ENCODE measurements at regions not wholly inside any gene's neighbourhood (a gene's known extent, or its start where the extent isn't known, plus 50 kb on each side); places are given as distances from the start of the nearest gene placed in this dataset.
A peak's percentile ranks its signal among the peaks of the same experiment; 100 is the strongest.

DNA sequence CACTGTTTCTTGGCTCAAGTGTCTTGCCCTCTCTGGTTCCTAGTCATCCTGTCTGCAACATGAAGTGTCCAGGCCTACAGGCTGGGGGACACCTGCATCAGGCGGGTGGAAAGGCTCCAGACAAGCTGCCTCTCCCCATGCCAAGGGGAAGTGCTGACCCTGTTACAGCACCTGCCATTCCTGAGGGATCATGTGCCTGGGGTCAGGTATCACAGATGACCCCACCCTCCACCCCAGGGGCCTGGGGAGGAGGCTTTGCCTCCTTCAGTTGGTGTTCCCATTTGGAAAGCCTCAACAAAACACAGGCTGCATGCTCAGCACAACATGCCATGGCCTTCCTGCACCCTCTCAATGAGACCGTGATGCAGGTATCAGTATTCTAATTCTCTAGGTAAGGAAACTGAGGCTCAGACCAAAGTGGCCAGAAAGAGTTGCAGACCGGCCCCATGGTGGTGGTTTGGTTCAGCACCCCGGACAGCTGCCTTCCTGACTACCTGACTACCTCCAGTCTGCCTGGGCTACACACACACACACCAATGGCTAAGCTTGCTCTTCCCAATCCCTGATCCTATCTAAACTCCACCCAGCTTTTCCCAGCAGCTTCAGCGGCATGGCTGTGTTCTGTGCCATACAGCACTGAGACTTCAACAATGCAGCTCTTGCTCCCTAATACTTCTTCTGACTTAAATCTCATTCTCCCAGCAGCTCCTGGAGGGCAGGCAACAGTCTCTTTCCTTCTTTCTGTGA is 69.7 kb upstream of the LINGO1 start:
- TF ChIP-seq, protein P1, sequence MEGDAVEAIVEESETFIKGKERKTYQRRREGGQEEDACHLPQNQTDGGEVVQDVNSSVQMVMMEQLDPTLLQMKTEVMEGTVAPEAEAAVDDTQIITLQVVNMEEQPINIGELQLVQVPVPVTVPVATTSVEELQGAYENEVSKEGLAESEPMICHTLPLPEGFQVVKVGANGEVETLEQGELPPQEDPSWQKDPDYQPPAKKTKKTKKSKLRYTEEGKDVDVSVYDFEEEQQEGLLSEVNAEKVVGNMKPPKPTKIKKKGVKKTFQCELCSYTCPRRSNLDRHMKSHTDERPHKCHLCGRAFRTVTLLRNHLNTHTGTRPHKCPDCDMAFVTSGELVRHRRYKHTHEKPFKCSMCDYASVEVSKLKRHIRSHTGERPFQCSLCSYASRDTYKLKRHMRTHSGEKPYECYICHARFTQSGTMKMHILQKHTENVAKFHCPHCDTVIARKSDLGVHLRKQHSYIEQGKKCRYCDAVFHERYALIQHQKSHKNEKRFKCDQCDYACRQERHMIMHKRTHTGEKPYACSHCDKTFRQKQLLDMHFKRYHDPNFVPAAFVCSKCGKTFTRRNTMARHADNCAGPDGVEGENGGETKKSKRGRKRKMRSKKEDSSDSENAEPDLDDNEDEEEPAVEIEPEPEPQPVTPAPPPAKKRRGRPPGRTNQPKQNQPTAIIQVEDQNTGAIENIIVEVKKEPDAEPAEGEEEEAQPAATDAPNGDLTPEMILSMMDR (conservative IDR thresholded peaks at IDR 0.05; ENCODE audit: control insufficient read depth, insufficient read depth, low read depth, low read length): no peak
- no peak overlapping the region for H3K4me3 ChIP-seq (ENCODE audit: control insufficient read depth, low read depth, low read length)
- DNase-seq (ENCODE audit: low read depth): peak; percentile 8

DNA sequence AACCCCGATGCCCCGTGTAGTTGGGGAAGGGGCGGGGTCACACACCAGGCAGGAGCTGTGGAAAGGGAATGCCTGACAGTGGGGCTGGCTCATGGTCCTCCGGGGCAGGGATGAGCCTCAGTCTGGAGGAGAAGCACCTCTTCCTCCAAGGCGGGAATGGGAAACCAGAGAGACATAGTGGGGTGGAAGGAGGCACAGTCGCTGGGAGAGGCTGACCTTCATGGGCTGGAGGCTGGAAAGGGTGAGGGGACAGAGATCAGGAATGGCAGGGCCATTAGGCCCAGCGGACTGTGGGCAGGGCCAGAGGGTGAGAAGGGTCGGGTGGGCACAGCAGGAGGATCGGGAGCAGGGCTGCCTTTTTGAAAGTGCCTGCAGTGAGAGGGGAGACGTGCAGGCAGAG is 65.8 kb upstream of the LINGO1 start:
- H3K4me3 ChIP-seq (ENCODE audit: control insufficient read depth, low read depth, low read length): no peak overlapping the region
- DNase-seq (ENCODE audit: low read depth): no peak
- TF ChIP-seq, protein P1 (conservative IDR thresholded peaks at IDR 0.05; ENCODE audit: control insufficient read depth, insufficient read depth, low read depth, low read length): no peak

DNA sequence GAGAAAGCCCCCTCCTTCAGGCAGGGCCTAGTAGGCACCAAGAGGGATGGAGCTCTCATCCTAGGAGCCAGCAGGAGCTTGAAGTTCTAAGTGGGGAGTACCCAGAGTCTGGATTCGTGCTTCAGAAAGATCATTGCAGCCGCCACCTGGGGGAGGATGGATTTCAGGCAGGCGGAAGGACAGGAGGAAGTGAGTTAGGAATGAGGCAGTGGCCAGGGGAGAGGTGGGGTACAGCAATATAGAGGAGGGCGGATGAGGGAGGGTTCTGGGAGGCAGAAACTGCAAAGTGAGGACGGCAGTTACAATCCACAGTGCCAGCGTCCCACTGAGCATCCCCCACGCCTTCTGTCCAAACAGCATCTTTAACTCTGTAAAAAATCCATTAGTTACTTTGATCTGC is 65.2 kb upstream of the LINGO1 start:
- no peak overlapping the region for H3K4me3 ChIP-seq (ENCODE audit: control insufficient read depth, low read depth, low read length)
- DNase-seq (ENCODE audit: low read depth): no peak
- TF ChIP-seq, protein P1 (conservative IDR thresholded peaks at IDR 0.05; ENCODE audit: control insufficient read depth, insufficient read depth, low read depth, low read length): no peak

DNA sequence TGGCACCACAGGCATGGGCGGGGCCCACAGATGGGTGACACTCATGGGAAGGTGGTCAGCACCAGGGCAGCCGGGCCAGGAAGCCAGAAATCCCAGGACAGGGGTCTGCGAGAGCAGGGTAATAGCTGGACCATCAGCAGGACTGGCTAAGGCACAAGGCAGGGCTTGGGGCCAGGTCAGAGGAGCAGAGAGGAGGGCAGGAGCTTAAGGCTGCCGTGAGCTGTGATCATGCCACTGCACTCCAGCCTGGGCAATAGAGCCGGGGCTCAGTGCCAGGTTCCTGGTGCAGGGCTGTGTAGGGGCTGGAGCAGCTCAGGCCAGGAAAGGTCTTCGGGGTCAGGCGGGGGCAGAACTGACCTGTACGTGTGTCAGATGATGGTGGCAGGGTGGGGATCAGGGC is 64.2 kb upstream of the LINGO1 start:
- TF ChIP-seq, protein P1 (conservative IDR thresholded peaks at IDR 0.05; ENCODE audit: control insufficient read depth, insufficient read depth, low read depth, low read length): no peak
- no peak for DNase-seq (ENCODE audit: low read depth)
- H3K4me3 ChIP-seq (ENCODE audit: control insufficient read depth, low read depth, low read length): no peak overlapping the region

DNA sequence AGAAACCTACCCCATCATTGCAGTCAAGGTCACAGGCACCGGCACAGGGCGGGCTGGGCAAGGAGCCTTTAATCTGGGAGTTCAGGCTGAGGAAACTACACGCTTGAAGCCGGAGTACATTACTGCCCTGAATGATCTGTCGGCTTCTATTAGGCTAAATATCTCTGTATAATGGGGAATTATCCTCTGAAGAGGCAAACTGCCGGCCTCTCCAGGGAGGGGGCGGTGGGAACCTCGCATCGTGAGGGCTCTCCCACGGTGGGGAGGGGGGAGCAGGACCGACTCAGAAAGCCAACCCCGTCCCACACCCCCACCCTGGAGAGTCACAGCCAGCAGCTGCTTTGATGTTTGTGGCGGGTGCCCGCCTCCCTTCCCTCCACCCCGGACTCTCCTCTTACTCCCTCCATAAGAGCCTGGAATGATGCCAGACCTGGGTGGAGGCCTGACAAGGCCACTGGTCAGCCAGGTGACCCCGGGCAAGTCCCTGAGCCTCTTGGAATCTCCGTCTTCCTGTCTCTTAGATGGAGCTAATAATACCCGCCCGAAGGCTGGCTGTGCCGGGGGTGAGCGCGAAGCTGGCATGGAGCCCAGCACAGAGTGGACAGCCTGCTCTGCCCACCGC is 63.4 kb upstream of the LINGO1 start:
- TF ChIP-seq, protein P1 (conservative IDR thresholded peaks at IDR 0.05; ENCODE audit: control insufficient read depth, insufficient read depth, low read depth, low read length): no peak
- no peak for DNase-seq (ENCODE audit: low read depth)

DNA sequence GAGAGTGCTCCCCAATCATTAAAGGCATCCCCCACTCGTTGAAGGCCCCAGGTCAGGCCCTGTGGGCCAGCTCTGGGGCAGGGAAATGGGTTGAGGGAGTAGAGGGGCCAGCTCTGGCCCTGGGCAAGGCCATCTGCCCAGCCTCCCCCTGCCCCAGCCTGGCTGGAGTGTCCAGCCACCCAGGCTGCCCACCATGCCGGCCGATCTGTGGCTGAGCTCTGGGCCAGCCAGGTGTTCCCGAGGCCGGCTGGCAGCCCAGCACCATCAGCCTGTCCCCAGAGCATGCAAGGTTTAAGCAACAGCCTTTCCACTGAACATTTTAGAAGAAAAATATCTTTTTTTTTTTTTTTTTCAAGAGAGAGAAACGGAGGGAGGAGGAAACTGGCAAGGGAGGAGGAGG is 62.8 kb upstream of the LINGO1 start:
- TF ChIP-seq, protein P1 (conservative IDR thresholded peaks at IDR 0.05; ENCODE audit: control insufficient read depth, insufficient read depth, low read depth, low read length): no peak
- no peak overlapping the region for H3K4me3 ChIP-seq (ENCODE audit: control insufficient read depth, low read depth, low read length)
- no peak for DNase-seq (ENCODE audit: low read depth)

More for the DNA sequence above, 63.4 kb upstream of the LINGO1 start:
- H3K4me3 ChIP-seq (ENCODE audit: control insufficient read depth, low read depth, low read length): no peak overlapping the region

All from fibroblast of mammary gland (primary cell).